Activated CD8-positive, alpha-beta T cell treated with anti-CD3 and anti-CD28 coated beads for 36 hours (primary cell): ENCODE measurements at regions not wholly inside any gene's neighbourhood (a gene's known extent, or its start where the extent isn't known, plus 50 kb on each side); places are given as distances from the start of the nearest gene placed in this dataset.

Source experiments
- ATAC-seq: fragments of 200-7000 bp; cut with Tn5 transposase; one replicate; pipeline ENCODE4 v1.10.0; 2021; ENCODE audit warnings: mild to moderate bottlenecking, moderate library complexity
- CTCF ChIA-PET: fragments of 350-600 bp; sonication (Branson Sonifier 250); formaldehyde crosslinking; loops from one replicate; lab custom pipeline; 2021; ENCODE audit warnings: antibody characterized with exemption; lab: Charles Lee
- POLR2A ChIA-PET: fragments of 350-600 bp; sonication (Branson Sonifier 250); formaldehyde crosslinking; loops from one replicate; lab custom pipeline; 2021; ENCODE audit warnings: antibody characterized with exemption; lab: Charles Lee
- DNase-seq: peaks from one replicate; pipeline ENCODE4 v3.0.0-alpha.2; 2020
- H3K27ac Mint-ChIP-seq: one replicate; pipeline ENCODE4 v1.8.0; 2021; ENCODE audit warnings: mild to moderate bottlenecking, mixed read lengths
- H3K27me3 Mint-ChIP-seq: one replicate; pipeline ENCODE4 v1.8.0; 2021; ENCODE audit warnings: mixed read lengths
- H3K36me3 Mint-ChIP-seq: one replicate; pipeline ENCODE4 v1.8.0; 2021; ENCODE audit warnings: low read depth, mixed read lengths
- H3K4me1 Mint-ChIP-seq: one replicate; pipeline ENCODE4 v1.8.0; 2021; ENCODE audit warnings: low read depth, mixed read lengths
- H3K4me3 Mint-ChIP-seq: one replicate; pipeline ENCODE4 v1.8.0; 2021; ENCODE audit warnings: mild to moderate bottlenecking, moderate library complexity, mixed read lengths
- H3K9me3 Mint-ChIP-seq: one replicate; pipeline ENCODE4 v1.8.0; 2021; ENCODE audit warnings: mixed read lengths
- CTCF ChIP-seq: fragments of 200-600 bp; IDR thresholded peaks from one replicate; pipeline ENCODE4 v1.8.0; 2022; ENCODE audit warnings: antibody characterized with exemption, mild to moderate bottlenecking
- intact Hi-C: fragments of 100-400 bp; cut with micrococcal nuclease; formaldehyde crosslinking; loops from one replicate; pipeline ENCODE4 v1.10.0; 2022

- Mint-ChIP-seq H3K36me3 (no peaks in the 10 kb centered on the region), H3K9me3 (no peaks in the 10 kb centered on the region), H3K27me3 (no peaks in the 10 kb centered on the region), H3K4me3 (no peak overlapping the region), H3K27ac (no peak overlapping the region), H3K4me1 (no peaks in the 10 kb centered on the region)
- DNase-seq (no peak), ATAC-seq (no peak)
- intact Hi-C loops, result no loop called here
- ChIA-PET POLR2A (no interaction called here), CTCF (no interaction called here)
- no peak for TF ChIP-seq CTCF
Observed at GRCh38 chr6:78025502-78025901, 372.7 kb downstream of the MEI4 start.

GRCh38 chr6:78031228-78031627, 378.4 kb downstream of the MEI4 start:
- Mint-ChIP-seq H3K27ac (no peak overlapping the region), H3K36me3 (no peaks in the 10 kb centered on the region), H3K9me3 (no peaks in the 10 kb centered on the region), H3K4me1 (no peaks in the 10 kb centered on the region), H3K27me3 (no peaks in the 10 kb centered on the region), H3K4me3 (no peak overlapping the region)
- DNase-seq (no peak), ATAC-seq (no peak)
- TF ChIP-seq CTCF, result no peak
- POLR2A ChIA-PET, result no interaction called here
- CTCF ChIA-PET, result no interaction called here
- intact Hi-C loops, result no loop called here

- TF ChIP-seq CTCF, result no peak
- Mint-ChIP-seq H3K27ac (no peak overlapping the region), H3K9me3 (peaks cover 2% of the 10 kb centered on the region), H3K4me3 (no peak overlapping the region), H3K36me3 (no peaks in the 10 kb centered on the region), H3K4me1 (no peaks in the 10 kb centered on the region), H3K27me3 (no peaks in the 10 kb centered on the region)
- DNase-seq, result no peak
- ChIA-PET CTCF (no interaction called here), POLR2A (no interaction called here)
- intact Hi-C loops, result no loop called here
- ATAC-seq, result no peak
Observed at GRCh38 chr6:78059171-78059570, 406.3 kb downstream of the MEI4 start.

GRCh38 chr6:78062993-78063392, 410.2 kb downstream of the MEI4 start:
- peaks cover 2% of the 10 kb centered on the region for H3K9me3 Mint-ChIP-seq
- no peaks in the 10 kb centered on the region for H3K36me3 Mint-ChIP-seq
- POLR2A ChIA-PET, result no interaction called here
- CTCF ChIA-PET, result no interaction called here
- no peaks in the 10 kb centered on the region for H3K27me3 Mint-ChIP-seq
- DNase-seq, result no peak
- no peaks in the 10 kb centered on the region for H3K4me1 Mint-ChIP-seq
- no peak for TF ChIP-seq CTCF
- H3K27ac Mint-ChIP-seq, result no peak overlapping the region
- intact Hi-C loops, result no loop called here
- H3K4me3 Mint-ChIP-seq, result no peak overlapping the region
- no peak for ATAC-seq

GRCh38 chr6:78076371-78076770, 423.5 kb downstream of the MEI4 start:
- ChIA-PET POLR2A (no interaction called here), CTCF (no interaction called here)
- no peaks in the 10 kb centered on the region for H3K36me3 Mint-ChIP-seq
- ATAC-seq (no peak), DNase-seq (no peak)
- no peaks in the 10 kb centered on the region for H3K27me3 Mint-ChIP-seq
- intact Hi-C loops, result no loop called here
- H3K27ac Mint-ChIP-seq, result no peak overlapping the region
- H3K4me1 Mint-ChIP-seq, result no peaks in the 10 kb centered on the region
- TF ChIP-seq CTCF, result no peak
- H3K9me3 Mint-ChIP-seq, result peaks cover 4% of the 10 kb centered on the region
- no peak overlapping the region for H3K4me3 Mint-ChIP-seq
